GM12864 (cell line): ENCODE measurements at regions not wholly inside any gene's neighbourhood (a gene's known extent, or its start where the extent isn't known, plus 50 kb on each side); places are given as distances from the start of the nearest gene placed in this dataset.
"Not testable (repeated sequence)": the region's sequence is repeated elsewhere in the genome, so short reads cannot be mapped to it uniquely, and the experiment has no call there.

Experiments
- DNase-seq: peaks from one replicate; pipeline ENCODE4 v3.0.0-alpha.2; 2011; ENCODE audit warnings: low read depth
- H3K4me3 ChIP-seq: 2 replicates; pipeline ENCODE4 v1.5.1; 2011; ENCODE audit warnings: mild to moderate bottlenecking, low read depth, low read length, control low read depth
- CTCF ChIP-seq: IDR thresholded peaks from 2 replicates; pipeline ENCODE4 v1.5.1; 2011; ENCODE audit warnings: low read depth, mild to moderate bottlenecking, moderate library complexity, low read length, control low read depth, inconsistent platforms; ENCODE audit errors: missing control alignments

GRCh38 chr18:35807811-35808335 is 164.6 kb upstream of the RMP24 start:
- TF ChIP-seq CTCF, result no peak
- H3K4me3 ChIP-seq, result no peak overlapping the region
- DNase-seq, result no peak

- no peak for TF ChIP-seq CTCF
- DNase-seq, result no peak
- H3K4me3 ChIP-seq, result no peak overlapping the region
Measured at GRCh38 chr18:35808796-35809195, 163.7 kb upstream of the RMP24 start.

GRCh38 chr18:35810520-35810919 is 162.0 kb upstream of the RMP24 start:
- TF ChIP-seq CTCF, result no peak
- DNase-seq, result no peak
- H3K4me3 ChIP-seq, result no peak overlapping the region

- no peak for TF ChIP-seq CTCF
- H3K4me3 ChIP-seq, result no peak overlapping the region
- no peak for DNase-seq
Measured at GRCh38 chr18:35811896-35812295, 160.6 kb upstream of the RMP24 start.

- not testable (repeated sequence) for DNase-seq
Measured at GRCh38 chr18:35815011-35815410, 157.5 kb upstream of the RMP24 start.

GRCh38 chr18:35816003-35816402 is 156.5 kb upstream of the RMP24 start:
- H3K4me3 ChIP-seq, result no peak overlapping the region
- no peak for DNase-seq
- TF ChIP-seq CTCF, result no peak

More at GRCh38 chr18:35815011-35815410, 157.5 kb upstream of the RMP24 start:
- not testable (repeated sequence) for H3K4me3 ChIP-seq

- TF ChIP-seq CTCF, result no peak
- no peak for DNase-seq
- H3K4me3 ChIP-seq, result no peak overlapping the region
Measured at GRCh38 chr18:35817604-35818352, 154.7 kb upstream of the RMP24 start.
